Smooth muscle cell (in vitro differentiated cells): ENCODE measurements at regions not wholly inside any gene's neighbourhood (a gene's known extent, or its start where the extent isn't known, plus 50 kb on each side); places are given as distances from the start of the nearest gene placed in this dataset.
"Not testable (repeated sequence)": the region's sequence is repeated elsewhere in the genome, so short reads cannot be mapped to it uniquely, and the experiment has no call there.

ENCODE experiments used
- DNase-seq: peaks from one replicate; lab custom pipeline; 2025; ENCODE audit not compliant: unreplicated experiment; lab: John Stamatoyannopoulos, UW
- H2AFZ ChIP-seq: fragments of 200-600 bp; sonication (generic); 2 replicates; pipeline ENCODE4 v1.6.0; 2016; ENCODE audit warnings: antibody characterized with exemption, low read depth, mild to moderate bottlenecking
- H3F3A ChIP-seq: fragments of 200-600 bp; sonication (generic); 2 replicates; pipeline ENCODE4 v1.6.0; 2017; ENCODE audit warnings: antibody characterized with exemption, low read depth
- H3K27ac ChIP-seq: fragments of 200-600 bp; sonication (generic); 2 replicates; pipeline ENCODE4 v1.5.1; 2016; ENCODE audit warnings: low read depth, mild to moderate bottlenecking
- H3K27me3 ChIP-seq: fragments of 200-600 bp; sonication (generic); 2 replicates; pipeline ENCODE4 v1.6.1; 2016; ENCODE audit warnings: low read depth, mild to moderate bottlenecking
- H3K36me3 ChIP-seq: fragments of 200-600 bp; sonication (generic); 2 replicates; pipeline ENCODE4 v1.5.1; 2016; ENCODE audit warnings: low read depth
- H3K4me1 ChIP-seq: fragments of 200-600 bp; sonication (generic); 2 replicates; pipeline ENCODE4 v1.5.1; 2016; ENCODE audit warnings: low read depth
- H3K4me2 ChIP-seq: fragments of 200-600 bp; sonication (generic); 2 replicates; pipeline ENCODE4 v1.6.0; 2016; ENCODE audit warnings: mild to moderate bottlenecking
- H3K4me3 ChIP-seq: fragments of 200-600 bp; sonication (generic); 2 replicates; pipeline ENCODE4 v1.5.1; 2016; ENCODE audit warnings: mild to moderate bottlenecking
- H3K79me2 ChIP-seq: fragments of 200-600 bp; sonication (generic); 2 replicates; pipeline ENCODE4 v1.6.0; 2016; ENCODE audit warnings: low read depth, mild to moderate bottlenecking
- H3K9ac ChIP-seq: fragments of 200-600 bp; sonication (generic); 2 replicates; pipeline ENCODE4 v1.6.0; 2016; ENCODE audit warnings: low read depth
- H3K9me3 ChIP-seq: fragments of 200-600 bp; sonication (generic); replicated peaks from 2 replicates; pipeline ENCODE4 v1.5.1; 2016; ENCODE audit warnings: low read depth
- H4K20me1 ChIP-seq: fragments of 200-600 bp; sonication (generic); 2 replicates; pipeline ENCODE4 v1.6.0; 2016; ENCODE audit warnings: low read depth
- CTCF ChIP-seq: fragments of 200-600 bp; sonication (generic); IDR thresholded peaks from 2 replicates; pipeline ENCODE4 v1.5.1; 2017; ENCODE audit warnings: borderline replicate concordance, mild to moderate bottlenecking, antibody characterized with exemption; ENCODE audit not compliant: insufficient read depth, poor library complexity, severe bottlenecking
- WGBS: methylation state at CpG from one replicate; pipeline ENCODE4 v1.1.7; 2016; ENCODE audit warnings: low lambda C conversion rate; 5-methylcytosine and 5-hydroxymethylcytosine counted together

GRCh38 chr13:109985871-109986450 lies 199.6 kb upstream of the IRS2 start:
- Histone ChIP-seq H2AFZ (no peak overlapping the region), H3K79me2 (no peaks in the 10 kb centered on the region), H3K9me3 (no peaks in the 10 kb centered on the region), H3F3A (no peaks in the 10 kb centered on the region), H3K36me3 (no peaks in the 10 kb centered on the region), H3K27me3 (no peaks in the 10 kb centered on the region), H3K4me1 (no peaks in the 10 kb centered on the region), H3K4me3 (no peak overlapping the region), H3K4me2 (no peak overlapping the region), H4K20me1 (no peaks in the 10 kb centered on the region), H3K27ac (no peak overlapping the region), H3K9ac (no peak overlapping the region)
- DNase-seq: no peak
- TF ChIP-seq CTCF: no peak
- 69% methylated on average over 6 of the region's 6 CpGs for WGBS

GRCh38 chr13:109983447-109983846 lies 197.1 kb upstream of the IRS2 start:
- no peak overlapping the region for H3K4me3 ChIP-seq
- H3K4me1 ChIP-seq: no peaks in the 10 kb centered on the region
- H3K27ac ChIP-seq: no peak overlapping the region
- H3K4me2 ChIP-seq: no peak overlapping the region
- no peaks in the 10 kb centered on the region for H4K20me1 ChIP-seq
- no peak for DNase-seq
- WGBS: 77% methylated on average over 7 of the region's 7 CpGs
- no peak overlapping the region for H3K9ac ChIP-seq
- H3F3A ChIP-seq: no peaks in the 10 kb centered on the region
- H2AFZ ChIP-seq: no peak overlapping the region
- H3K9me3 ChIP-seq: no peaks in the 10 kb centered on the region
- no peaks in the 10 kb centered on the region for H3K36me3 ChIP-seq
- no peak for TF ChIP-seq CTCF
- no peaks in the 10 kb centered on the region for H3K27me3 ChIP-seq
- no peaks in the 10 kb centered on the region for H3K79me2 ChIP-seq

- no peaks in the 10 kb centered on the region for H3F3A ChIP-seq
These were observed 194.6 kb upstream of the IRS2 start for GRCh38 chr13:109981000-109981399.

GRCh38 chr13:109979676-109980075 lies 193.3 kb upstream of the IRS2 start:
- not testable (repeated sequence) for H3K27me3 ChIP-seq, H3F3A ChIP-seq, H4K20me1 ChIP-seq, DNase-seq, H3K4me1 ChIP-seq, H2AFZ ChIP-seq, H3K36me3 ChIP-seq, H3K9ac ChIP-seq, H3K9me3 ChIP-seq, H3K79me2 ChIP-seq, H3K27ac ChIP-seq, H3K4me2 ChIP-seq, H3K4me3 ChIP-seq
- WGBS: 96% methylated on average over 3 of the region's 3 CpGs

More at GRCh38 chr13:109981000-109981399, 194.6 kb upstream of the IRS2 start:
- 93% methylated on average over 4 of the region's 4 CpGs for WGBS
- H3K79me2 ChIP-seq: no peaks in the 10 kb centered on the region
- H3K27ac ChIP-seq: no peak overlapping the region
- H3K4me1 ChIP-seq: no peaks in the 10 kb centered on the region
- no peaks in the 10 kb centered on the region for H3K36me3 ChIP-seq
- no peak overlapping the region for H3K9ac ChIP-seq
- no peaks in the 10 kb centered on the region for H3K9me3 ChIP-seq
- no peaks in the 10 kb centered on the region for H4K20me1 ChIP-seq
- H3K4me2 ChIP-seq: no peak overlapping the region
- H3K4me3 ChIP-seq: no peak overlapping the region
- TF ChIP-seq CTCF: no peak
- no peak overlapping the region for H2AFZ ChIP-seq
- DNase-seq: no peak
- H3K27me3 ChIP-seq: no peaks in the 10 kb centered on the region
